ENCODE measurements at regions not wholly inside any gene's neighbourhood (a gene's known extent, or its start where the extent isn't known, plus 50 kb on each side); places are given as distances from the start of the nearest gene placed in this dataset.
"Not testable (repeated sequence)": the region's sequence is repeated elsewhere in the genome, so short reads cannot be mapped to it uniquely, and the experiment has no call there.

DNA sequence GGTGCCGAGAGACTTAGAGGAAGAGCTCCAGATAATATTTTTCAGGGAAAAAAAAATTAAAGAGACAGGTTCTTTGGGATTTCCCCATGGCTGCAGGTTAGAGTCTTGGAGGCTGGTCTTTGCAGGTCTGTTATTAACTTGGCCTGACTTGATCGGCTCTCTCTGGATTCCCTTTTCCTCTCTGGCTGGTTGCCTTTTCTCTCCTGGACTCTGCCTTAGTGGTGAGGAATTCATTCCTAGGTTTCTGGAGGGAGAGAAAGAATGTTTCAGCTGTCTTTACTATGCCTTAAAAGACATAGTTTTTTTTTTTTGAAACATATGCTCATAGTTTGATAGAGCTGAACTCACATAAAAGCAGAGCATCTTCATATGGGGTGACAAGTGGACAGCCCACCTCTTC is 336.3 kb downstream of the BMP4 start:
- Mint-ChIP-seq H3K36me3 (ENCODE audit: insufficient read depth in 2 of 2) (no peaks in the 10 kb centered on the region), H3K4me1 (ENCODE audit: low read depth) (no peaks in the 10 kb centered on the region), H3K27me3 (ENCODE audit: low read depth) (no peaks in the 10 kb centered on the region), H3K9me3 (peaks cover 1% of the 10 kb centered on the region in 2 donors), H3K27ac (no peak overlapping the region), H3K4me3 (no peak overlapping the region)
- ATAC-seq (replicated peaks in 1 of 2) (no peak), DNase-seq (no peak)

DNA sequence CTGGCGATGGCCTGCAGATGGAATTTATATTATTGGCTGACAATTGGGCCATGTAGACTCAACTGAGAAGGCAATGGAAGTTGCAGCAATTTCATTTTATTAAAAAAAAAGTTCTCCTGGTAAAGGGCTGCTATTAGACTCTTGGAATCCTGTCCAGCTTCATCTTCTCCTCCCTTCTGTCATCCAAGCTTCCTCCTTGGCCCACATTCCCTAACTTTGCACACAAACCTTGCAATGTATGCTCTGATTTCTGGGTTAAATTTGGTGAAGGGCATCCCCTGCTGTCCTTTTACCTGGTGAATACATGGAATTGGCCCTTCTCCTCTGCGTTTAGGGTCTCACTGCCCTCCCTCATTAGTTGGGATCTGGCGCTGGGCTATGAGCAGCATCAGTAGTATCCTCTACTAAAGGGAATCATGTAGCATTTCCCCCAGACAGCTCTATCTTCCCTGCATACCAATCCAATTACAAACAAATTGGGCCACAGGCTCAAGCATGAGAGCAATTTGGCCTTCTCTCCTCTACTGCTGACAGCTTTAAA is 336.9 kb downstream of the BMP4 start:
- no peak for DNase-seq
- Mint-ChIP-seq H3K4me3 (no peak overlapping the region), H3K4me1 (ENCODE audit: low read depth) (no peaks in the 10 kb centered on the region), H3K36me3 (ENCODE audit: insufficient read depth in 2 of 2) (no peaks in the 10 kb centered on the region), H3K27ac (no peak overlapping the region), H3K27me3 (ENCODE audit: low read depth) (no peaks in the 10 kb centered on the region), H3K9me3 (peaks cover 1% of the 10 kb centered on the region in 2 donors)
- no peak for ATAC-seq (replicated peaks in 1 of 2)

DNA sequence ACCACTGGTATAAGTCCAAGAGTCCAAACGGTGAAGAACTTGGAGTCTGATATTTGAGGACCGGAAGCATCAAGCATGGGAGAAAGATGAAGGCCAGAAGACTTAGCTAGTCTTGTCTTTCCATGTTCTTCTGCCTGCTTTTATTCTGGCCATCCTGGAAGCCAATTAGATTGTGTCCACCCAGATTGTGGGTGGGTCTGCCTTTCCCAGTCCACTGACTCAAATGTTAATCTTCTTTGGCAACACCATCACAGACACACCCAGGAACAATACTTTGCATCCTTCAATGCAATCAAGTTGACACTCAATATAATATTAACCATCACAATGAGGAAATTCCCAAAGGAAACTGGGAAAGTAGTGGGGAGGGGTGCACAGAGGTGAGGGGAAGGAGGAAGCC is 340.1 kb downstream of the BMP4 start:
- H3K36me3 Mint-ChIP-seq (ENCODE audit: insufficient read depth in 2 of 2); H3K4me3 Mint-ChIP-seq; H3K27ac Mint-ChIP-seq; H3K27me3 Mint-ChIP-seq (ENCODE audit: low read depth); H3K9me3 Mint-ChIP-seq; ATAC-seq (replicated peaks in 1 of 2); H3K4me1 Mint-ChIP-seq (ENCODE audit: low read depth); DNase-seq: not testable (repeated sequence)

DNA sequence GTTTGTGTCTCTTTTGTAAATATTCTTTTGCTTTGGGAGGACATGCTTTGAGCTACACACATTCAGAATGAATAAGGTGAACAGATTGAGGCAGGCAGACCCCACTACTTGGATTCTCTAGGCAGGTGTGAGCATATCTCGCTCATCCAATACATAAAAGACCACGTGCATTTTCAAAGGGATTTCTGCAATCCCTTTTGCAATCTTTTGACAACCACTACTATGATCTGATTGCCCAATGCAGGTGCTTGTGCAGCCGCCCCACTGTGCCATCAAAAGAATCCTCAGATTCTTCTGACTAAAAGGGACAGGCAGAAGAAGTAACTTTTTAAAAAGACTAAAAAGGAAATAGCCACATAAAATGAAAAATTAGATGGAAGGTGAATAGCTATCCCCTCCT is 341.4 kb downstream of the BMP4 start:
- no peaks in the 10 kb centered on the region for H3K36me3 Mint-ChIP-seq (ENCODE audit: insufficient read depth in 2 of 2)
- no peak overlapping the region for H3K27ac Mint-ChIP-seq
- H3K4me3 Mint-ChIP-seq = no peak overlapping the region
- ATAC-seq (replicated peaks in 1 of 2) = no peak
- no peaks in the 10 kb centered on the region for H3K27me3 Mint-ChIP-seq (ENCODE audit: low read depth)
- H3K9me3 Mint-ChIP-seq = peaks cover 0 to 1% of the 10 kb centered on the region in 2 donors
- DNase-seq = no peak
- H3K4me1 Mint-ChIP-seq (ENCODE audit: low read depth) = no peaks in the 10 kb centered on the region

DNA sequence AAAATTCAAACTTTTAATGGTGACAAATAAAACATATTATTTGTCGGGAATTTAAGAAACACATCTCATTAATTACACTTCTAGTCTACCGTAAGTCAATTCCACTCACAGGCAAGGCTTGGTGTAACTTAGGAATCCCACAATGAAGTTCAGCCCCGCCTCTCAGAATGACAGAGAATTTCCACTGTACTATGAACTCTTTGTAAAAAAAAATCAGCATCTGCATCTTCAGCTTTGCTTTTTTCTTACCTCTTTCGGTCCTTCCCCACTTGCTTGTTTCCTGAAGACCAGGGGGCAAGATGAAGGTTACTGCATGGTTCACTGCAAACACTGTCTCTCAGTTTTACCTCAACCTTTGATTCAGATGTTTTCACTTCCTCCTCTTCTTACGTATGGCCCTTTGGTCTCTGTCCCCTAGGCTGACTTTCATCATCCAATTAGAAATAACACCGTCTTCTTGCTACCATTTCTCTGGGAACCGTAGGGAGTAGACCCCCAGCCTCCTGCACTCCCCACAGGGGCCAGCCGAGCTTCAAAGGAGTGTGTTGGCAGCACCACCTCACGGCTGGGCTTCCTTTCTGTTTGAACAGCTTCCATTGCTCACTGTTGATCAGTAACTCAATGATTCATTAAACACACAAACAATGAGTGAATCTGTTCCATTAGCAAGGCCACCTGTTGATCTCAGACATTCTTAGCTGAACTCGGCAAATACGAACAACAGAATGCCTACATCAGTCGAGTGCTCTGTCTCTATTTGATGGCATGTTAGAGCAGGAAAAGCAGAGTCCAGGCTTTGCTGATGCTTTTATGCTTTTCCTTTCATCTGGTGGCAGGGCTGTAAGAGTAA is 343.0 kb downstream of the BMP4 start:
- Mint-ChIP-seq H3K27ac (no peak overlapping the region), H3K9me3 (peaks cover 0 to 1% of the 10 kb centered on the region in 2 donors), H3K27me3 (ENCODE audit: low read depth) (no peaks in the 10 kb centered on the region), H3K36me3 (ENCODE audit: insufficient read depth in 2 of 2) (no peaks in the 10 kb centered on the region), H3K4me1 (ENCODE audit: low read depth) (no peaks in the 10 kb centered on the region), H3K4me3 (peak overlapping the region; percentile 8 to 56)
- ATAC-seq (replicated peaks in 1 of 2) (peak; percentile 64 to 67), DNase-seq (no peak)

DNA sequence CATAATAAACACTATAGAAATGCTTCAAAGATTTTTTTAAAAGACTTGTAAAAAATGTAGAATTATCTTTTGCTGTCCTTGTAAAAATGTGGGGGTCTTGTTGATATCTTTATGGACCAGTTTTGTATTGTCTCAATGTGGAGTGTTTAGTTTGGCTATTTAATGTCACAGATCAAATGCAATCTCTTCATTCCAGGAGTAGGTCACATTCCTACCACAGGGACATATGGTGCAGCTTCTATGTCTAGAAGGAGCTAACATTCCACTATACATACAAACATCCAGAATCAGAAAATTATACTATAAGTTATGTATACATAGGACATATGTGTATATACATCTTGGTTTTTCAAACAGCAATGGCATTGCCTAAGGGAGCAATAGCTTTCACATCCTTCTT is 345.7 kb downstream of the BMP4 start:
- Mint-ChIP-seq H3K9me3 (peaks cover 0 to under 1% of the 10 kb centered on the region in 2 donors), H3K36me3 (ENCODE audit: insufficient read depth in 2 of 2) (no peaks in the 10 kb centered on the region), H3K4me3 (no peak overlapping the region), H3K27me3 (ENCODE audit: low read depth) (no peaks in the 10 kb centered on the region), H3K27ac (no peak overlapping the region), H3K4me1 (ENCODE audit: low read depth) (no peaks in the 10 kb centered on the region)
- DNase-seq = no peak
- ATAC-seq (replicated peaks in 1 of 2) = no peak

DNA sequence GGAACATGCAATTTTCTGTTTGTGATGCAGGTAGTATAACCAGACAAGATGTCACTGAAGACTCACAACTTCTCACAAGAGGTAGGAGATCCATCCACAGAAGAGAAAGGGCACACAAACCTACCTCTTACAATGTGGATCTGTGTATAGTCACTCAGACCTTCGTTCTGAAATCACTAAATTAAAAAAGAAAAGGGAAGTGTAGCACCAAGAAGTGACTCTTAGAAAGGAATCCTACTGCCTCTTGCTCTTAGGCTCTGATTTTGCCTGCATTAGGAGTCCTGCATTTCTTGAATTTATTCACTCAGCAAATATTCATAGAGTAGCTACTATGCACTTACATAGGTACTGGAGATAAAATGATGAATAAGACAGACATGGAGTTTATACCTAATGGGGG is 347.6 kb downstream of the BMP4 start:
- Mint-ChIP-seq H3K9me3 (no peaks in the 10 kb centered on the region), H3K36me3 (ENCODE audit: insufficient read depth in 2 of 2) (no peaks in the 10 kb centered on the region), H3K27ac (no peak overlapping the region), H3K27me3 (ENCODE audit: low read depth) (no peaks in the 10 kb centered on the region), H3K4me1 (ENCODE audit: low read depth) (no peaks in the 10 kb centered on the region), H3K4me3 (no peak overlapping the region)
- DNase-seq = no peak
- no peak for ATAC-seq (replicated peaks in 1 of 2)

DNA sequence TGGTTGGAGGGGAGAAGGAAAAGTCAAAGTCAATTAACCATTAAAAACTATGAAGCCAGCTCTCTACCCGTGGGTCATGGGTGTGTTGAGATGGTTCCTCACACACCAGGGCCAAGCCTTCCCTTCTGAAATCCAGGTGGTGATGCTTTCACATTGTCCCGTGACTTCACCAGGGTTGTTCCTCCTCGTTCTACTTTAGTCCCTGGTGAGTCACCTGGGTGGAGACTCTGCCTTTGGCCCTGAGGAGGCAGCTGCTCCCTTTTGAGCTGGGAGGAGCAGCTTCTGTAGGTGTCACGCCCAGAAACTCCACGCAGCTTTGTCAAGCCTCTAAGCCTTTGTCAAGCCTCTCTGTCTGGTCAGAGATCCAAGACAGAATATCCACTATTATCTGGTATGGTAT is 348.3 kb downstream of the BMP4 start:
- DNase-seq = no peak
- no peak overlapping the region for H3K4me3 Mint-ChIP-seq
- H3K27me3 Mint-ChIP-seq (ENCODE audit: low read depth) = no peaks in the 10 kb centered on the region
- no peak for ATAC-seq (replicated peaks in 1 of 2)
- no peaks in the 10 kb centered on the region for H3K9me3 Mint-ChIP-seq
- no peaks in the 10 kb centered on the region for H3K36me3 Mint-ChIP-seq (ENCODE audit: insufficient read depth in 2 of 2)
- no peaks in the 10 kb centered on the region for H3K4me1 Mint-ChIP-seq (ENCODE audit: low read depth)
- H3K27ac Mint-ChIP-seq = no peak overlapping the region

DNA sequence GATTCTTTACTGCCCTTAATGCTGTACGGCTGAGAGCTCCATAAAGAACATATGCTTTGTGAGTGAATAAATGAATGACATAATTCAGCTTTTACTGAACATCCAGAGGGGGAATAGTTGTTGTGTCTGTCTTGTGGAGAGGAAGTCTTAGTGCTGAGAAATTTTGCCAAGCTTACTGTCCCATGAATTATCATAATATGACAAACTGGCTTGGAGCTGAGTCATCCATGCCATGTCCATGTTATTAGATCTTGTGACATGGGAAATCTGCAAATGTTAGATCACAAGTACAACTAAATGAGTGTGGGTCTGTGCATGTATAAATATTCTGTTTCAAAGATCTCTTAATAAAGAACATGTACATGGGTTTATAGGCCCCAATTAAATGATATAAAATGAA is 350.4 kb downstream of the BMP4 start:
- no peak overlapping the region for H3K4me3 Mint-ChIP-seq
- peaks cover 0 to 1% of the 10 kb centered on the region in 2 donors for H3K9me3 Mint-ChIP-seq
- no peak for DNase-seq
- no peaks in the 10 kb centered on the region for H3K4me1 Mint-ChIP-seq (ENCODE audit: low read depth)
- no peaks in the 10 kb centered on the region for H3K27me3 Mint-ChIP-seq (ENCODE audit: low read depth)
- no peak overlapping the region for H3K27ac Mint-ChIP-seq
- ATAC-seq (replicated peaks in 1 of 2) = no peak
- H3K36me3 Mint-ChIP-seq (ENCODE audit: insufficient read depth in 2 of 2) = no peaks in the 10 kb centered on the region

DNA sequence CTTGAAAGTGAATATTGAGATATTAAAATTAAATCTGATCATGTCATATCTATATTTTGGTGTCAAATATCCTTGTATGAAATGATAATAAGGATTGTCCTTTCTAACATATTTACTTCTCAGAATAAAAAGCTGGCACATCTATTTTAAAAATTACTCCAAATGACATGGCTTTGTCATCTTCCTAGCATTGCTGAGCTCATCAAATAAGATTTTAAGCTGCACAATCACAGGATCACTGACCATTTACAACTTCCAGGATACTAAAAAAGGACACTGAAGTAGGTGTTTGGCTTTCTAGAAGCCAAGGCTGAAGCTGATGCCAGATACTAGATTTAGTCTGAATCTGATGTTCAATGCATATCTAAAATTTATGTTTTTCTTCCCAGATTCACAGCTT is 351.1 kb downstream of the BMP4 start:
- Mint-ChIP-seq H3K27ac (no peak overlapping the region), H3K4me1 (ENCODE audit: low read depth) (no peaks in the 10 kb centered on the region), H3K9me3 (peaks cover 0 to 1% of the 10 kb centered on the region in 2 donors), H3K27me3 (ENCODE audit: low read depth) (no peaks in the 10 kb centered on the region), H3K36me3 (ENCODE audit: insufficient read depth in 2 of 2) (no peaks in the 10 kb centered on the region), H3K4me3 (no peak overlapping the region)
- ATAC-seq (replicated peaks in 1 of 2) (no peak), DNase-seq (no peak)

DNA sequence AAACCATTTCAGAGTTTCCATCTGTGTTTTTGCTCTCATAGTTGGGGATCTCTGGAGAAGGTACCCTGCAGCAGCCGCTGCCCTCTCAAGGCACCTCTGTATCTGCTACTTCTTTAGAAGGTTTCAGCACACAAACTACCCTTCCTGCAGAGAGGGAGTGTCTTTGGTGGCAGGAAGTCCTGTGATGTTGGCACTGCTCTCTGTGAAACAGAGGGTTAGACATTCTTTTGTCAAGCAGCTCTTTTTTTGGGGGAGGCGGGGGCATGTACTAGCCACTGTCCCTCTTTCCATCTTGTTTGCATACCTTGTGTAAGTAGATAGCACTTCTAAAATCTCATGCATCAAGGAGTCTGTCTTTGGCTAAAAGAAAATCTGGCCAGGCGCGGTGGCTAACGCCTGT is 352.6 kb downstream of the BMP4 start:
- DNase-seq (no peak), ATAC-seq (replicated peaks in 1 of 2) (no peak)
- Mint-ChIP-seq H3K27ac (no peak overlapping the region), H3K4me1 (ENCODE audit: low read depth) (no peaks in the 10 kb centered on the region), H3K9me3 (peaks cover 0 to 1% of the 10 kb centered on the region in 2 donors), H3K27me3 (ENCODE audit: low read depth) (no peaks in the 10 kb centered on the region), H3K4me3 (no peak overlapping the region), H3K36me3 (ENCODE audit: insufficient read depth in 2 of 2) (no peaks in the 10 kb centered on the region)

DNA sequence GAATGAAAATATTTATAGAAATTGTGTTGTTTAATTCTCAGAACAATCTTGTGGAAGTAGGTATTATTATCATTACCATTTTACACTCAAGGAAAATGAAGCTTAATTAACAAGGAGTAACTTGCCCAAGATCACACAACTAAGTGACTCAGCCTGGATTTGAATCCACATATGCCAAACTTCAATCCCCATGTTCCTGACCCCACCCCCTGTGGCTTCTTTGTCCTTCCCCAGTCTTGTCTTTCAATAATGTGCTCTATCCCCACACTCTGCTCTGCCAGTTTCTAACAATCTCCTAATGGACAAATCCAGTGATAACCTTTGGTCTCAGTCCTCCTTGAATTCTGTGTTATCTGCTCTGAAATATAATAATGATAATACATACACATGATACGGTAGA is 355.2 kb downstream of the BMP4 start:
- Mint-ChIP-seq H3K4me3 (no peak overlapping the region), H3K27me3 (ENCODE audit: low read depth) (no peaks in the 10 kb centered on the region), H3K4me1 (ENCODE audit: low read depth) (no peaks in the 10 kb centered on the region), H3K36me3 (ENCODE audit: insufficient read depth in 2 of 2) (no peaks in the 10 kb centered on the region), H3K27ac (no peak overlapping the region), H3K9me3 (peaks cover 0 to 1% of the 10 kb centered on the region in 2 donors)
- no peak for ATAC-seq (replicated peaks in 1 of 2)
- no peak for DNase-seq

DNA sequence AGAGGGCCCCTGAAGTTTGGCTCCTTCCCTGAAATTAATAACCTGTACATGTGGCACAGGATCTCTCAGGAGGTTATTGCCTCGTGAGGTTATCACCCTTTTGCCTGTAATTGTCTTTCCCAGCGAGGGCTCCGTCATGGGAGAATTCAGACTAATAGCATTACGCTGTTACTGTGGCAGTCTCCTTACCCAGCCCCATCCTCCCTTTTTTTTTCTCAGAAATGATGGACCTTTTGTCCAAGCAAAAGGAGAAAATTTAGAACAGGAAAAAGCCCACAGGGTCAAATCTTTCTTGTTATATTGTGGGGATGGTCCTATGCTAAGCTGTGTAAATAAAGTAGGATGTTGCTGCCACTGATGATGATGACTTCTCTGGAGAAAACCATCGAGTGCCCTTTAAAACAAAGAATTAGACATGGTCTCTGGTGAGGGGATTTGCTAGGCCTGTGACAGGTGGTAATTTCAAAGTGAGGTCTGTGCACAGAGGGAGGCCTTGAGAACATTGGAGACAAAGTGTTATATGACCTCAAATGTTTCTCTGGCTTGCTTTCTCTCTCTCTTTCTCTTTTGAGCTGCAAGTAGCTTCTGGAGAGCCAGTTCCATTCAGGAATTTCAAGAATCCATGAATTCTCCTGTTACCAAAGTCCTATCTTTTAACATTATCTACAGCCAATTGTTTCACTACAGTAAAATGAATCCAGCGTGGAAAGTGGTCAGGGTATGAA is 357.2 kb downstream of the BMP4 start:
- Mint-ChIP-seq H3K4me1 (ENCODE audit: low read depth) (no peaks in the 10 kb centered on the region), H3K4me3 (no peak overlapping the region), H3K36me3 (ENCODE audit: insufficient read depth in 2 of 2) (no peaks in the 10 kb centered on the region), H3K27me3 (ENCODE audit: low read depth) (no peaks in the 10 kb centered on the region), H3K9me3 (peaks cover 1 to 2% of the 10 kb centered on the region in 2 donors), H3K27ac (no peak overlapping the region)
- DNase-seq (no peak), ATAC-seq (replicated peaks in 1 of 2) (no peak)
